H1 (cell line): ENCODE measurements at regions not wholly inside any gene's neighbourhood (a gene's known extent, or its start where the extent isn't known, plus 50 kb on each side); places are given as distances from the start of the nearest gene placed in this dataset.
A peak's percentile ranks its signal among the peaks of the same experiment; 100 is the strongest.

Experiments
- CTCF ChIA-PET: fragments of 300-600 bp; sonication (Branson Sonifier 250); formaldehyde crosslinking; loops from one replicate; lab custom pipeline; 2021; ENCODE audit not compliant: partially characterized antibody; lab: Charles Lee
- POLR2A ChIA-PET: fragments of 300-600 bp; sonication (Branson Sonifier 250); formaldehyde crosslinking; loops from one replicate; lab custom pipeline; 2021; ENCODE audit warnings: inconsistent platforms; ENCODE audit not compliant: partially characterized antibody; lab: Charles Lee
- DNase-seq, 2 experiments: peaks; one replicate each; pipeline versions ENCODE4 v3.0.0 to v3.0.0-alpha.2; 2010 to 2022; ENCODE audit warnings: low spot score in 2 of 2, low read depth in 1 of 2, mixed read lengths in 1 of 2
- FAIRE-seq: peaks from 2 replicates; lab custom pipeline; 2011; peaks lifted over from hg19 to GRCh38; lab: Jason Lieb, UNC
- H2AFZ ChIP-seq: 2 replicates; pipeline ENCODE4 v1.8.1; 2012; ENCODE audit warnings: low read length, inconsistent platforms
- H2AK5ac ChIP-seq: 2 replicates; pipeline ENCODE4 v1.6.1; 2013; ENCODE audit warnings: low read depth, low read length
- H2BK120ac ChIP-seq: replicated peaks from 2 replicates; pipeline ENCODE3; 2013; ENCODE audit warnings: low read depth, low read length, inconsistent platforms
- H2BK12ac ChIP-seq: 2 replicates; pipeline ENCODE4 v1.6.1; 2013; ENCODE audit warnings: low read depth, low read length
- H2BK15ac ChIP-seq: 2 replicates; pipeline ENCODE4 v1.6.1; 2013; ENCODE audit warnings: low read length
- H2BK20ac ChIP-seq: 2 replicates; pipeline ENCODE4 v1.6.1; 2013; ENCODE audit warnings: low read length
- H2BK5ac ChIP-seq: 2 replicates; pipeline ENCODE4 v1.6.1; 2013; ENCODE audit warnings: low read depth, low read length
- H3K14ac ChIP-seq: 2 replicates; pipeline ENCODE4 v1.6.1; 2013; ENCODE audit warnings: inconsistent platforms; ENCODE audit not compliant: insufficient read length
- H3K18ac ChIP-seq: 2 replicates; pipeline ENCODE4 v1.6.1; 2013; ENCODE audit warnings: low read length; ENCODE audit errors: extremely low read depth
- H3K23ac ChIP-seq: 2 replicates; pipeline ENCODE4 v1.6.1; 2013; ENCODE audit warnings: inconsistent platforms; ENCODE audit not compliant: insufficient read length
- H3K23me2 ChIP-seq: 2 replicates; pipeline ENCODE4 v1.6.1; 2013; ENCODE audit warnings: low read depth, low read length
- H3K27ac ChIP-seq: 2 replicates; pipeline ENCODE4 v1.6.1; 2011; ENCODE audit warnings: low read depth, low read length, inconsistent platforms
- H3K27me3 ChIP-seq, 4 experiments: replicated peaks in 1 of 4; 1 replicate in 1 of 4; 2 replicates in 3 of 4; pipeline versions ENCODE4 v1.6.1 to v1.8.1; 2011 to 2013; ENCODE audit warnings: low read length in 3 of 4, mild to moderate bottlenecking in 3 of 4, inconsistent platforms in 2 of 4, mixed read lengths in 2 of 4, moderate library complexity in 1 of 4; ENCODE audit not compliant: control insufficient read depth in 3 of 4, insufficient read depth in 3 of 4; ENCODE audit errors: extremely low read depth in 1 of 4
- H3K36me3 ChIP-seq, 4 experiments: 2 replicates each; pipeline versions ENCODE4 v1.6.1 to v1.8.1; 2011 to 2013; ENCODE audit warnings: mild to moderate bottlenecking in 4 of 4, low read length in 3 of 4, moderate library complexity in 2 of 4, control low read depth in 1 of 4, inconsistent platforms in 1 of 4; ENCODE audit not compliant: insufficient read depth in 4 of 4, control insufficient read depth in 2 of 4
- H3K4ac ChIP-seq: replicated peaks from 2 replicates; pipeline ENCODE3; 2013; ENCODE audit warnings: low read length, low read depth, mixed read lengths, inconsistent platforms; ENCODE audit not compliant: insufficient read length
- H3K4me1 ChIP-seq, 4 experiments: replicated peaks in 1 of 4; 1 replicate in 1 of 4; 2 replicates in 3 of 4; pipeline versions ENCODE4 v1.6.1 to v1.8.1; 2011 to 2013; ENCODE audit warnings: low read length in 3 of 4, inconsistent platforms in 2 of 4, mixed read lengths in 1 of 4; ENCODE audit not compliant: insufficient read depth in 4 of 4, control insufficient read depth in 3 of 4
- H3K4me2 ChIP-seq, 2 experiments: 2 replicates each; pipeline versions ENCODE4 v1.6.1 to v1.8.1; 2011 to 2013; ENCODE audit warnings: low read depth in 2 of 2, low read length in 2 of 2, control low read depth in 1 of 2, inconsistent platforms in 1 of 2, mild to moderate bottlenecking in 1 of 2; ENCODE audit not compliant: insufficient read depth in 1 of 2
- H3K4me3 ChIP-seq, 4 experiments: fragments of 200-600, 300-600 bp in 1 of 4; sonication (generic), shearing (Covaris generic), sonication (Bioruptor Twin) in 1 of 4; 2 replicates each; pipeline versions ENCODE4 v1.5.1 to v1.8.1; 2011 to 2016; ENCODE audit warnings: low read length in 4 of 4, low read depth in 3 of 4, control low read depth in 2 of 4, inconsistent platforms in 2 of 4, mild to moderate bottlenecking in 2 of 4, mixed read lengths in 1 of 4, moderate library complexity in 1 of 4; ENCODE audit not compliant: insufficient read depth in 2 of 4; ENCODE audit errors: extremely low read depth in 1 of 4
- H3K56ac ChIP-seq: replicated peaks from 2 replicates; pipeline ENCODE3; 2013; ENCODE audit warnings: low read depth, mild to moderate bottlenecking, mixed read lengths, low read length, inconsistent platforms; ENCODE audit not compliant: insufficient read length
- H3K79me1 ChIP-seq: 2 replicates; pipeline ENCODE4 v1.6.1; 2013; ENCODE audit warnings: low read depth, low read length, control low read depth
- H3K79me2 ChIP-seq, 2 experiments: 2 replicates each; pipeline versions ENCODE4 v1.6.1 to v1.8.1; 2012 to 2013; ENCODE audit warnings: low read length in 2 of 2, mild to moderate bottlenecking in 2 of 2, inconsistent platforms in 1 of 2; ENCODE audit not compliant: insufficient read depth in 2 of 2, control insufficient read depth in 1 of 2
- H3K9ac ChIP-seq, 4 experiments: replicated peaks in 1 of 4; 1 replicate in 1 of 4; 2 replicates in 3 of 4; pipeline versions ENCODE4 v1.6.1 to v1.8.1; 2011 to 2013; ENCODE audit warnings: low read depth in 3 of 4, low read length in 3 of 4, control low read depth in 2 of 4, mild to moderate bottlenecking in 2 of 4, moderate library complexity in 2 of 4, inconsistent platforms in 1 of 4; ENCODE audit errors: extremely low read depth in 1 of 4
- H3K9me3 ChIP-seq, 2 experiments: 2 replicates each; pipeline versions ENCODE4 v1.6.1 to v1.8.1; 2012 to 2013; ENCODE audit warnings: mild to moderate bottlenecking in 2 of 2, moderate library complexity in 2 of 2, control low read depth in 1 of 2, inconsistent platforms in 1 of 2, low read depth in 1 of 2, low read length in 1 of 2, mixed read lengths in 1 of 2; ENCODE audit not compliant: insufficient read depth in 2 of 2
- H4K20me1 ChIP-seq, 2 experiments: replicated peaks in 1 of 2; 2 replicates each; pipeline versions ENCODE3 to v1.8.1; 2011 to 2013; ENCODE audit warnings: inconsistent platforms in 2 of 2, low read length in 2 of 2, mild to moderate bottlenecking in 1 of 2; ENCODE audit not compliant: insufficient read depth in 2 of 2, control insufficient read depth in 1 of 2
- H4K5ac ChIP-seq: 2 replicates; pipeline ENCODE4 v1.6.1; 2013; ENCODE audit warnings: low read length, low read depth, mixed read lengths, inconsistent platforms; ENCODE audit not compliant: insufficient read length
- H4K8ac ChIP-seq: 2 replicates; pipeline ENCODE4 v1.8.0; 2013; ENCODE audit warnings: mild to moderate bottlenecking, moderate library complexity, low read length, inconsistent platforms; ENCODE audit not compliant: insufficient read depth; ENCODE audit errors: extremely low read depth
- H4K91ac ChIP-seq: replicated peaks from 2 replicates; pipeline ENCODE3; 2013; ENCODE audit warnings: low read length, mixed read lengths, inconsistent platforms; ENCODE audit not compliant: insufficient read length
- BCL11A ChIP-seq, 2 experiments: IDR thresholded peaks; one replicate each; pipeline ENCODE4 v1.6.1; 2011; ENCODE audit warnings: low read depth in 2 of 2, low read length in 2 of 2, mild to moderate bottlenecking in 2 of 2
- EZH2 ChIP-seq: fragments of 200-600 bp; sonication (generic); IDR thresholded peaks from 2 replicates; pipeline ENCODE4 v1.7.1; 2012; ENCODE audit warnings: low read depth, mild to moderate bottlenecking, moderate library complexity, low read length, inconsistent platforms; ENCODE audit not compliant: severe bottlenecking
- JUN ChIP-seq: IDR thresholded peaks from 2 replicates; pipeline ENCODE4 v1.6.1; 2011; ENCODE audit warnings: low read depth, mild to moderate bottlenecking, improper control_type of control experiment, low read length
- KDM1A ChIP-seq: fragments of 200-600, 300-600 bp; sonication (generic); IDR thresholded peaks from 2 replicates; pipeline ENCODE4 v1.7.1; 2016; ENCODE audit warnings: mild to moderate bottlenecking, low read length, borderline replicate concordance
- NANOG ChIP-seq: IDR thresholded peaks from 2 replicates; pipeline ENCODE4 v1.6.1; 2011; ENCODE audit warnings: low read length, low read depth, mild to moderate bottlenecking, inconsistent platforms; ENCODE audit not compliant: insufficient read depth, poor library complexity, severe bottlenecking
- NRF1 ChIP-seq: IDR thresholded peaks from 2 replicates; pipeline ENCODE4 v1.6.1; 2011; ENCODE audit warnings: mild to moderate bottlenecking, low read depth, low read length, improper control_type of control experiment
- POLR2AphosphoS5 ChIP-seq: IDR thresholded peaks from 2 replicates; pipeline ENCODE4 v1.6.1; 2011; ENCODE audit warnings: low read depth, low read length
- SRF ChIP-seq: IDR thresholded peaks from 2 replicates; pipeline ENCODE4 v1.6.1; 2011; ENCODE audit warnings: mild to moderate bottlenecking, low read depth, low read length, moderate library complexity
- TAF1 ChIP-seq: IDR thresholded peaks from 2 replicates; pipeline ENCODE4 v1.6.1; 2011; ENCODE audit warnings: mild to moderate bottlenecking, low read depth, low read length
- ZNF274 ChIP-seq: IDR thresholded peaks from 2 replicates; pipeline ENCODE4 v1.7.0; 2012; ENCODE audit warnings: low read length, borderline replicate concordance; ENCODE audit errors: extremely low read depth
- WGBS, 2 experiments: shearing (Covaris generic) in 1 of 2; methylation state at CpG; one replicate each; pipeline versions ENCODE4 v1.1.6 to v1.1.7; 2013 to 2015; ENCODE audit warnings: low lambda C conversion rate in 2 of 2, mixed read lengths in 2 of 2, inconsistent platforms in 1 of 2, low coverage in 1 of 2, missing lambda C conversion rate in 1 of 2; ENCODE audit not compliant: insufficient replicate concordance in 2 of 2, insufficient coverage in 1 of 2, insufficient read length in 1 of 2; ENCODE audit errors: extremely low coverage in 1 of 2, missing lambda C conversion rate in 1 of 2; 5-methylcytosine and 5-hydroxymethylcytosine counted together

DNA sequence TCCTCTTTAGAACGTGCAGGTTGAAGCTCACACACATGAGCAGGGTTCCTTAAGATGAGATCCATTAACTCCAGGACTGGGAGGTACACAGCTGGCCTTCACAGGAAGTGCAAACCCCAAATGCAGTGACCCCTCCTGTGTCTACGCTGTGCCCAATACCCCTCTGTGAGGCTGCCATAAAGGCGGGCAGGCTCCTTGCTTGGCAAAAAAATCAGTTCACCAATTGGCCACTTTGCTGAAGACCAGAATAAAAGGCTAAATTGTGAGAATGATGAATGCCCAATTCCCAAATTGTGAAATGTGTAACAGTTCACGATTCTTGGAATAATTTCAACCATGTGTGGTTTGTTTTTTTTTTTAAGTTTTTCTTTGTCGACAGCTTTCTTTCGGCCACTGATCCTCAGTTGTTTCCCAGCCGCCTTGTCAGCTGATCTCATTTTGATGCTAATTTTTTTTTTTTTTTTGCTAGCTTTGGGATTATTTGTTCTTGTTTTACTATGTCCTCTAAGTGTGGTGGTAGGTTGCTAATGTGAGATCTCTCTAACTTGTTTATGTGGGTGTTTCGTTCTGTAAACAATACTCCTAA, 101.9 kb upstream of the PRSS58 start:
- no peak overlapping the region for H4K8ac ChIP-seq
- WGBS, 2 experiments = 59% methylated on average over 8 of the region's 8 CpGs; no CpG with 5 or more reads in 1 of the 2 experiments
- H3K4me2 ChIP-seq = no peak overlapping the region
- no peaks in the 10 kb centered on the region for H4K20me1 ChIP-seq
- no peak overlapping the region for H3K4ac ChIP-seq
- CTCF ChIA-PET = interaction anchor here (0.5 to 21.2 kb wide), 25 partner anchors 9 to 822 kb away, joined by 3 to 337 read pairs (median 4); no protein-coding TSS in a partner anchor
- peaks cover 0 to 10% of the 10 kb centered on the region in 2 experiments; a peak in 2 of 4 replicates for H3K9me3 ChIP-seq
- POLR2A ChIA-PET = interaction anchor here (0.6 kb wide), 1 partner anchor 1284 kb away, joined by 4 read pairs; no protein-coding TSS in a partner anchor
- no peak for FAIRE-seq
- H3K79me2 ChIP-seq = no peaks in the 10 kb centered on the region
- no peak overlapping the region for H3K18ac ChIP-seq
- no peak overlapping the region for H2BK5ac ChIP-seq
- no peak overlapping the region for H4K91ac ChIP-seq
- H2BK12ac ChIP-seq = peak overlapping the region; percentile 85
- TF ChIP-seq BCL11A (IDR thresholded peaks at IDR 0.05; ENCODE audit: low read depth in 2 of 2, low read length in 2 of 2) (no peak), NRF1 (no peak), POLR2AphosphoS5 (no peak), NANOG (no peak), SRF (no peak), JUN (no peak), EZH2 (no peak), KDM1A (no peak), TAF1 (no peak), ZNF274 (no peak)
- TF ChIP-seq, all 59 proteins: peak for 0
- H3K14ac ChIP-seq = no peak overlapping the region
- no peak overlapping the region for H3K23ac ChIP-seq
- peaks cover 5 to 17% (median 13%) of the 10 kb centered on the region in 4 experiments; a peak in 5 of 7 replicates for H3K4me1 ChIP-seq
- no peak for DNase-seq
- no peaks in the 10 kb centered on the region; a peak in 1 of 7 replicates for H3K27me3 ChIP-seq
- no peaks in the 10 kb centered on the region for H3K79me1 ChIP-seq
- H2AK5ac ChIP-seq = no peak overlapping the region
- no peak overlapping the region for H3K9ac ChIP-seq
- no peak overlapping the region for H3K27ac ChIP-seq
- H2AFZ ChIP-seq = no peak overlapping the region
- no peak overlapping the region for H3K56ac ChIP-seq
- H3K23me2 ChIP-seq = no peaks in the 10 kb centered on the region
- H3K4me3 ChIP-seq = no peak overlapping the region
- H2BK15ac ChIP-seq = no peak overlapping the region
- no peak overlapping the region for H2BK120ac ChIP-seq
- no peak overlapping the region for H2BK20ac ChIP-seq
- no peak overlapping the region for H4K5ac ChIP-seq
- no peaks in the 10 kb centered on the region for H3K36me3 ChIP-seq
